WI38 (cell line): ENCODE measurements at regions not wholly inside any gene's neighbourhood (a gene's known extent, or its start where the extent isn't known, plus 50 kb on each side); places are given as distances from the start of the nearest gene placed in this dataset.

Experiments used
- H3K4me3 ChIP-seq: 2 replicates; pipeline ENCODE4 v1.5.1; 2011; ENCODE audit warnings: low read depth, mild to moderate bottlenecking, control low read depth, low read length
- CTCF ChIP-seq: IDR thresholded peaks from 2 replicates; pipeline ENCODE4 v1.5.1; 2012; ENCODE audit warnings: low read depth, mild to moderate bottlenecking, control low read depth, low read length

DNA sequence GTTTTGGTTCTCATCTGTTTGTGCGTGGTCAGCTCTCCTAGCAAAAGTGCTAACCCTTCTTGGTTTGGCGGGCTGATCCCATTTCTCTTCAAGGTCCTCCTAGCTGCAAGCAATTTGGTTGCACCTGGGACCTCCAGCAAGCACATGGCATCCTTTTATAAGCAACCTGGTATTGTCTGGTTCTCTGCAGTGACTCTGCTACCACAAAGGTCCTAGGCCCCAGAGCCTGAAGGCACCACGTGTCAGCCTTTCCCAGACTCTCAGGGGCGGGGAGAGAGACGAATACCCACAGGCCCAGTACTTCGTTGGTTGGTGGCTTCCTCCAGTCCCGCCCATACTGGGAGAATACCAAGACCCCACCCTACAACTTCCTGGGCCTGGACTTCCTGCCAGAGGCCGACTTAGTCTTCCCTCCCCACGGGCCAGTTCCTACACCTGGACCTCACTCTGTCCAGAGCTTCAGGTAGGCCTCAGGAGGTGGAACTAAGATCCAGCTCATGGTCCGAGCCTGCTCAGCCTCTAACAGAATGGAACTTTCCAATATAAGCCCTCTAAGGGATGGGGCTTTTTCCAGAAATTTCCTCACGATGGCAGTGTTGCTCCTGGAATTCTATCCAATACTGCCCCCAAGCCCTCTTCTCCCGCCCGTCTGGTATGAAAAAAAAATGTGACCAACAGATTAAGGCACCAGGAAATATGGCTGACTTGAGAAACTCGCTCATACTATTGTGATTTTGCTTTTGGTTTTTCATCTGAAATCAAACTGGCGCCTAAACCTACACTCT, 192.5 kb upstream of the STK26 start:
- TF ChIP-seq CTCF: peak; percentile 43; the same call in 1 of the 2 replicates
- peak overlapping the region; percentile 35 for H3K4me3 ChIP-seq

GRCh38 chrX:131831185-131831520, 191.9 kb upstream of the STK26 start:
- H3K4me3 ChIP-seq: no peak overlapping the region
- TF ChIP-seq CTCF: no peak

GRCh38 chrX:131836161-131836560, 186.9 kb upstream of the STK26 start:
- no peak for TF ChIP-seq CTCF
- no peak overlapping the region for H3K4me3 ChIP-seq

DNA sequence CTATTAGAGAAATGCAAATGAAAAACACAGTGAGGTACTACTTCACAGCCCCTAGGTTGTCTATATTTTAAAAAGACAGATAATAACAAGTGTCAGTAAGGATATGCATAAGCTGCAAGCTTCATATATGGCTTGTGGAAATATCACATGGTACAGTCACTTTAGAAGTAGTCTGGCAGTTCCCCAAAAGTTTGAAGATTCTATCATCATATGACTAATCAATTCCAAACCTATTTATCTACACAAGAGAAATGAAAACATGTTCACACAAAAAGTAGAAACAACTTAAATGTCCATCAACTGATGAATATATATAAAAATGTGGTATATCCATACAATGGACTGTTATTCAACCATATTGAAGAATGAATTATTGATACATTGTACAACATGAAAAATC, 185.8 kb upstream of the STK26 start:
- no peak for TF ChIP-seq CTCF
- no peak overlapping the region for H3K4me3 ChIP-seq

DNA sequence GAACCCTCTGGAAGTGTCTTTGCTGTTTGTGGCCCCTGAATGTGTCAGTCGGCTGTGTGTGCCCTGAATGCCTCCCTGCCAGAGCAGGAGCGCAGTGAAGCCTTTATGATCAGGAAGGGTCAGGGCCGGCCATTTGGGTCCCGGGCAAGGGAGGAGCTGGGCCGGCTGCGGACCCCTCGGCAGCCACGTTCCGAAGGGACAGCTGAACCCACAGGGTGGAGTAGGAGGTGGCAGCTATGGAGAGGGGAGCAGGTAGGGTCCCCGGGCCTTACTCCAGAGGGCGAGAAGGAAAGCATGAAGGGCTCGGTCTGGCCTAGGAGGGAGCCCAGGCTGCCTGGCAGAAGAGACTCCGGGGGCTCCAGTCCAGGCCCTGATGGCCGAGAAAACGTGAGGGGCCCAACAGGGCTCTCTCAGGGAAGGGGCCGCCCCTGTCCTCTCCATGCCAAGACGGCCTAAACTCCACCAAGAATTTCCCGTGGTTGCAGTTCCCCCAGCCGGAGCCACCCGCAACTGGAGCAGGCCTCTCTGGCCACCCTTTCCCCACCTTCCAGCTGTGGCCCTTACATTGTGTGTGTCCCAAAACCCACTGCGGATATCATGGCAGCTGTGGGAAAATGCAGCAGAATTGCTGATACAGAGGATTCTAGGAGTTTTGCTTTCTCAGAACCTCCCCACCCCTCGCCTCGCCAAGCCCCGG, 182.2 kb upstream of the STK26 start:
- H3K4me3 ChIP-seq: no peak overlapping the region
- TF ChIP-seq CTCF: no peak

GRCh38 chrX:131841496-131842437, 181.3 kb upstream of the STK26 start:
- H3K4me3 ChIP-seq: no peak overlapping the region
- TF ChIP-seq CTCF: peak; percentile 83
